H1 (cell line): ENCODE measurements at regions not wholly inside any gene's neighbourhood (a gene's known extent, or its start where the extent isn't known, plus 50 kb on each side); places are given as distances from the start of the nearest gene placed in this dataset.

Experiments used
- CREB1 ChIP-seq: IDR thresholded peaks from 2 replicates; pipeline ENCODE4 v1.6.1; 2012; ENCODE audit warnings: inconsistent platforms
- EGR1 ChIP-seq: IDR thresholded peaks from 2 replicates; pipeline ENCODE4 v1.6.1; 2011; ENCODE audit warnings: low read depth, low read length, borderline replicate concordance
- FOSL1 ChIP-seq: IDR thresholded peaks from 2 replicates; pipeline ENCODE4 v1.6.1; 2011; ENCODE audit warnings: mild to moderate bottlenecking, low read depth, low read length, moderate library complexity; ENCODE audit not compliant: insufficient read depth
- NANOG ChIP-seq: IDR thresholded peaks from 2 replicates; pipeline ENCODE4 v1.6.1; 2011; ENCODE audit warnings: low read length, low read depth, mild to moderate bottlenecking, inconsistent platforms; ENCODE audit not compliant: insufficient read depth, poor library complexity, severe bottlenecking

DNA sequence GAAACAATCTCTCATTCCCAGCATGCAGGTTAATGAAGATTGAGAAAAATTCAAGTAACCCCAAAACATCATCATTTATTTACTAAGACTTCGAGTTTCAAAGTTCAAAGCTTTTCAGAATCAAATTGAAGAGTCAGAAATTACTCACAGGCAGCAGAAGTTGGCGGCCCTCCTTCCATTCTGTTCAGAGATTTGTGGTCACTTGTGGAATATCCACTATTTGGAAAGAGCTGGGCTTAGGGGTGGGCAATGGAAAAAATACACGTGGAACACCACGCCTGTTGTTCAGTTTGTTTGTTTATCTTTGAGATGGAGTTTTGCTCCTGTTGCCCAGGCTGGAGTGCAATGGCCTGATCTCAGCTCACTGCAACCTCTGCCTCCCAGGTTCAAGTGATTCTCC, 108.6 kb upstream of the NAA20 start (continued):
- TF ChIP-seq CREB1 = no peak
- no peak for TF ChIP-seq EGR1
- no peak for TF ChIP-seq NANOG
- TF ChIP-seq FOSL1 = no peak
